ENCODE measurements at regions not wholly inside any gene's neighbourhood (a gene's known extent, or its start where the extent isn't known, plus 50 kb on each side); places are given as distances from the start of the nearest gene placed in this dataset.
"Not testable (repeated sequence)": the region's sequence is repeated elsewhere in the genome, so short reads cannot be mapped to it uniquely, and the experiment has no call there.

GRCh38 chr21:6118336-6118735 lies 4403.0 kb upstream of the TPTE start:
- not testable (repeated sequence) for TF ChIP-seq CTCF, POLR2A (IDR thresholded peaks at IDR 0.05)
